H1 (cell line): ENCODE measurements at regions not wholly inside any gene's neighbourhood (a gene's known extent, or its start where the extent isn't known, plus 50 kb on each side); places are given as distances from the start of the nearest gene placed in this dataset.

Source experiments
- CEBPB ChIP-seq: IDR thresholded peaks from 2 replicates; pipeline ENCODE4 v1.6.1; 2012; ENCODE audit warnings: low read depth, low read length
- CHD2 ChIP-seq: IDR thresholded peaks from 2 replicates; pipeline ENCODE4 v1.6.1; 2012; ENCODE audit warnings: low read length, improper control_type of control experiment
- CTBP2 ChIP-seq: IDR thresholded peaks from 2 replicates; pipeline ENCODE4 v1.7.0; 2011; ENCODE audit warnings: borderline replicate concordance, mild to moderate bottlenecking, moderate library complexity, mixed read lengths, low read length; ENCODE audit not compliant: insufficient read depth, insufficient read length
- EGR1 ChIP-seq: IDR thresholded peaks from 2 replicates; pipeline ENCODE4 v1.6.1; 2011; ENCODE audit warnings: low read depth, low read length, borderline replicate concordance
- NRF1 ChIP-seq: IDR thresholded peaks from 2 replicates; pipeline ENCODE4 v1.6.1; 2011; ENCODE audit warnings: mild to moderate bottlenecking, low read depth, low read length, improper control_type of control experiment
- POLR2A ChIP-seq, 2 experiments: IDR thresholded peaks; 1 replicate in 1 of 2; 2 replicates in 1 of 2; pipeline ENCODE4 v1.6.1; 2011; ENCODE audit warnings: low read depth in 2 of 2, low read length in 2 of 2, mild to moderate bottlenecking in 2 of 2; ENCODE audit errors: control extremely low read depth in 1 of 2
- YY1 ChIP-seq: IDR thresholded peaks from 2 replicates; pipeline ENCODE4 v1.6.1; 2011; ENCODE audit warnings: low read depth, mild to moderate bottlenecking, low read length
- TF ChIP-seq, protein P1 (sequence below): fragments of 300-600 bp; sonication (generic); IDR thresholded peaks from 2 replicates; pipeline ENCODE4 v1.7.1; 2012; ENCODE audit warnings: low read length, moderate library complexity, mild to moderate bottlenecking, inconsistent platforms; ENCODE audit not compliant: insufficient replicate concordance
- TF ChIP-seq, protein P2 (sequence below): IDR thresholded peaks from 2 replicates; pipeline ENCODE4 v1.6.1; 2011; ENCODE audit warnings: low read length, improper control_type of control experiment
- TF ChIP-seq, protein P3 (sequence below): IDR thresholded peaks from 2 replicates; pipeline ENCODE4 v1.6.1; 2012; ENCODE audit warnings: low read length, inconsistent platforms

DNA sequence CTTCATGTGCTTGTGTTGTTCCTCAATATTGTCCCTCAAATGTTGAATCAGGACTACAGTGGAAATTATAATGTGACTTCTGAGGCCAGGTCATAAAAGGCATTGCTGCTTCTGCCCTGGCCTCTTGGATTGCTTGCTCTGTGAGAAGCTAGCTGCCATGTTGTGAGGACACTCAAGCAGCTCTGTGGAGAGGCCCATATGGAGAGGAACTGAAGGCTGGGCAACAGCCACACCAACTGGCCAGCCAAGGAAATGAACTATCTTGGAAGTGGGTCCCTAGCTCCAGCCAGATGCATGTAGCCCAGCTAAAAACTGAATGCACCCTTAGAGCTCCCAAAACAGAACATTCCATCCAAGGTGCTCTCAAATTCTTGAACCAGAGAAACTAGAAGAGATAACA lies 282.6 kb downstream of the BMP7 start (continued):
- TF ChIP-seq, protein P1, sequence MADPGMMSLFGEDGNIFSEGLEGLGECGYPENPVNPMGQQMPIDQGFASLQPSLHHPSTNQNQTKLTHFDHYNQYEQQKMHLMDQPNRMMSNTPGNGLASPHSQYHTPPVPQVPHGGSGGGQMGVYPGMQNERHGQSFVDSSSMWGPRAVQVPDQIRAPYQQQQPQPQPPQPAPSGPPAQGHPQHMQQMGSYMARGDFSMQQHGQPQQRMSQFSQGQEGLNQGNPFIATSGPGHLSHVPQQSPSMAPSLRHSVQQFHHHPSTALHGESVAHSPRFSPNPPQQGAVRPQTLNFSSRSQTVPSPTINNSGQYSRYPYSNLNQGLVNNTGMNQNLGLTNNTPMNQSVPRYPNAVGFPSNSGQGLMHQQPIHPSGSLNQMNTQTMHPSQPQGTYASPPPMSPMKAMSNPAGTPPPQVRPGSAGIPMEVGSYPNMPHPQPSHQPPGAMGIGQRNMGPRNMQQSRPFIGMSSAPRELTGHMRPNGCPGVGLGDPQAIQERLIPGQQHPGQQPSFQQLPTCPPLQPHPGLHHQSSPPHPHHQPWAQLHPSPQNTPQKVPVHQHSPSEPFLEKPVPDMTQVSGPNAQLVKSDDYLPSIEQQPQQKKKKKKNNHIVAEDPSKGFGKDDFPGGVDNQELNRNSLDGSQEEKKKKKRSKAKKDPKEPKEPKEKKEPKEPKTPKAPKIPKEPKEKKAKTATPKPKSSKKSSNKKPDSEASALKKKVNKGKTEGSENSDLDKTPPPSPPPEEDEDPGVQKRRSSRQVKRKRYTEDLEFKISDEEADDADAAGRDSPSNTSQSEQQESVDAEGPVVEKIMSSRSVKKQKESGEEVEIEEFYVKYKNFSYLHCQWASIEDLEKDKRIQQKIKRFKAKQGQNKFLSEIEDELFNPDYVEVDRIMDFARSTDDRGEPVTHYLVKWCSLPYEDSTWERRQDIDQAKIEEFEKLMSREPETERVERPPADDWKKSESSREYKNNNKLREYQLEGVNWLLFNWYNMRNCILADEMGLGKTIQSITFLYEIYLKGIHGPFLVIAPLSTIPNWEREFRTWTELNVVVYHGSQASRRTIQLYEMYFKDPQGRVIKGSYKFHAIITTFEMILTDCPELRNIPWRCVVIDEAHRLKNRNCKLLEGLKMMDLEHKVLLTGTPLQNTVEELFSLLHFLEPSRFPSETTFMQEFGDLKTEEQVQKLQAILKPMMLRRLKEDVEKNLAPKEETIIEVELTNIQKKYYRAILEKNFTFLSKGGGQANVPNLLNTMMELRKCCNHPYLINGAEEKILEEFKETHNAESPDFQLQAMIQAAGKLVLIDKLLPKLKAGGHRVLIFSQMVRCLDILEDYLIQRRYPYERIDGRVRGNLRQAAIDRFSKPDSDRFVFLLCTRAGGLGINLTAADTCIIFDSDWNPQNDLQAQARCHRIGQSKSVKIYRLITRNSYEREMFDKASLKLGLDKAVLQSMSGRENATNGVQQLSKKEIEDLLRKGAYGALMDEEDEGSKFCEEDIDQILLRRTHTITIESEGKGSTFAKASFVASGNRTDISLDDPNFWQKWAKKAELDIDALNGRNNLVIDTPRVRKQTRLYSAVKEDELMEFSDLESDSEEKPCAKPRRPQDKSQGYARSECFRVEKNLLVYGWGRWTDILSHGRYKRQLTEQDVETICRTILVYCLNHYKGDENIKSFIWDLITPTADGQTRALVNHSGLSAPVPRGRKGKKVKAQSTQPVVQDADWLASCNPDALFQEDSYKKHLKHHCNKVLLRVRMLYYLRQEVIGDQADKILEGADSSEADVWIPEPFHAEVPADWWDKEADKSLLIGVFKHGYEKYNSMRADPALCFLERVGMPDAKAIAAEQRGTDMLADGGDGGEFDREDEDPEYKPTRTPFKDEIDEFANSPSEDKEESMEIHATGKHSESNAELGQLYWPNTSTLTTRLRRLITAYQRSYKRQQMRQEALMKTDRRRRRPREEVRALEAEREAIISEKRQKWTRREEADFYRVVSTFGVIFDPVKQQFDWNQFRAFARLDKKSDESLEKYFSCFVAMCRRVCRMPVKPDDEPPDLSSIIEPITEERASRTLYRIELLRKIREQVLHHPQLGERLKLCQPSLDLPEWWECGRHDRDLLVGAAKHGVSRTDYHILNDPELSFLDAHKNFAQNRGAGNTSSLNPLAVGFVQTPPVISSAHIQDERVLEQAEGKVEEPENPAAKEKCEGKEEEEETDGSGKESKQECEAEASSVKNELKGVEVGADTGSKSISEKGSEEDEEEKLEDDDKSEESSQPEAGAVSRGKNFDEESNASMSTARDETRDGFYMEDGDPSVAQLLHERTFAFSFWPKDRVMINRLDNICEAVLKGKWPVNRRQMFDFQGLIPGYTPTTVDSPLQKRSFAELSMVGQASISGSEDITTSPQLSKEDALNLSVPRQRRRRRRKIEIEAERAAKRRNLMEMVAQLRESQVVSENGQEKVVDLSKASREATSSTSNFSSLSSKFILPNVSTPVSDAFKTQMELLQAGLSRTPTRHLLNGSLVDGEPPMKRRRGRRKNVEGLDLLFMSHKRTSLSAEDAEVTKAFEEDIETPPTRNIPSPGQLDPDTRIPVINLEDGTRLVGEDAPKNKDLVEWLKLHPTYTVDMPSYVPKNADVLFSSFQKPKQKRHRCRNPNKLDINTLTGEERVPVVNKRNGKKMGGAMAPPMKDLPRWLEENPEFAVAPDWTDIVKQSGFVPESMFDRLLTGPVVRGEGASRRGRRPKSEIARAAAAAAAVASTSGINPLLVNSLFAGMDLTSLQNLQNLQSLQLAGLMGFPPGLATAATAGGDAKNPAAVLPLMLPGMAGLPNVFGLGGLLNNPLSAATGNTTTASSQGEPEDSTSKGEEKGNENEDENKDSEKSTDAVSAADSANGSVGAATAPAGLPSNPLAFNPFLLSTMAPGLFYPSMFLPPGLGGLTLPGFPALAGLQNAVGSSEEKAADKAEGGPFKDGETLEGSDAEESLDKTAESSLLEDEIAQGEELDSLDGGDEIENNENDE: no peak
- TF ChIP-seq NRF1: no peak
- TF ChIP-seq POLR2A (IDR thresholded peaks at IDR 0.05; ENCODE audit: control extremely low read depth in 1 of 2, low read depth in 2 of 2, low read length in 2 of 2): no peak
- no peak for TF ChIP-seq CHD2
- TF ChIP-seq, protein P2, sequence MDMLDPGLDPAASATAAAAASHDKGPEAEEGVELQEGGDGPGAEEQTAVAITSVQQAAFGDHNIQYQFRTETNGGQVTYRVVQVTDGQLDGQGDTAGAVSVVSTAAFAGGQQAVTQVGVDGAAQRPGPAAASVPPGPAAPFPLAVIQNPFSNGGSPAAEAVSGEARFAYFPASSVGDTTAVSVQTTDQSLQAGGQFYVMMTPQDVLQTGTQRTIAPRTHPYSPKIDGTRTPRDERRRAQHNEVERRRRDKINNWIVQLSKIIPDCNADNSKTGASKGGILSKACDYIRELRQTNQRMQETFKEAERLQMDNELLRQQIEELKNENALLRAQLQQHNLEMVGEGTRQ: no peak
- TF ChIP-seq CEBPB: no peak
- TF ChIP-seq, protein P3, sequence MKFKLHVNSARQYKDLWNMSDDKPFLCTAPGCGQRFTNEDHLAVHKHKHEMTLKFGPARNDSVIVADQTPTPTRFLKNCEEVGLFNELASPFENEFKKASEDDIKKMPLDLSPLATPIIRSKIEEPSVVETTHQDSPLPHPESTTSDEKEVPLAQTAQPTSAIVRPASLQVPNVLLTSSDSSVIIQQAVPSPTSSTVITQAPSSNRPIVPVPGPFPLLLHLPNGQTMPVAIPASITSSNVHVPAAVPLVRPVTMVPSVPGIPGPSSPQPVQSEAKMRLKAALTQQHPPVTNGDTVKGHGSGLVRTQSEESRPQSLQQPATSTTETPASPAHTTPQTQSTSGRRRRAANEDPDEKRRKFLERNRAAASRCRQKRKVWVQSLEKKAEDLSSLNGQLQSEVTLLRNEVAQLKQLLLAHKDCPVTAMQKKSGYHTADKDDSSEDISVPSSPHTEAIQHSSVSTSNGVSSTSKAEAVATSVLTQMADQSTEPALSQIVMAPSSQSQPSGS: no peak
- peak; percentile 66; the same call in 1 of the 2 replicates for TF ChIP-seq YY1
- no peak for TF ChIP-seq CTBP2
- no peak for TF ChIP-seq EGR1
